ENCODE measurements at regions not wholly inside any gene's neighbourhood (a gene's known extent, or its start where the extent isn't known, plus 50 kb on each side); places are given as distances from the start of the nearest gene placed in this dataset.
"Not testable (repeated sequence)": the region's sequence is repeated elsewhere in the genome, so short reads cannot be mapped to it uniquely, and the experiment has no call there.

GRCh38 chr4:132332932-132333723 lies 816.0 kb upstream of the PCDH10 start:
- DNase-seq (ENCODE audit: low spot score in 2 of 2): no peak
- no peak overlapping the region for H3K4me3 ChIP-seq (ENCODE audit: low read depth, poor library complexity, severe bottlenecking)
- intact Hi-C loops (cut with DNase I; ENCODE audit: low total_unique reads): no loop called here
- WGBS, 2 donors: 83 to 87% methylated on average over 1 of the region's 1 CpG
- no peak for TF ChIP-seq POLR2A (IDR thresholded peaks at IDR 0.05)
- no peak for TF ChIP-seq CTCF (IDR thresholded peaks at IDR 0.05)

GRCh38 chr4:132333724-132334047 lies 815.4 kb upstream of the PCDH10 start:
- 68 to 69% methylated on average over 1 of the region's 1 CpG for WGBS, 2 donors

GRCh38 chr4:132334081-132334480 lies 815.0 kb upstream of the PCDH10 start:
- no peak for DNase-seq (ENCODE audit: low spot score in 2 of 2)
- H3K4me3 ChIP-seq (ENCODE audit: low read depth, poor library complexity, severe bottlenecking): no peak overlapping the region
- no peak for TF ChIP-seq CTCF (IDR thresholded peaks at IDR 0.05)
- no peak for TF ChIP-seq POLR2A (IDR thresholded peaks at IDR 0.05)
- intact Hi-C loops (cut with DNase I; ENCODE audit: low total_unique reads): no loop called here
- WGBS, 2 donors: 28 to 58% methylated on average over 3 of the region's 3 CpGs

More at GRCh38 chr4:132333724-132334047, 815.4 kb upstream of the PCDH10 start:
- TF ChIP-seq POLR2A (IDR thresholded peaks at IDR 0.05): no peak
- TF ChIP-seq CTCF (IDR thresholded peaks at IDR 0.05): no peak
- no peak overlapping the region for H3K4me3 ChIP-seq (ENCODE audit: low read depth, poor library complexity, severe bottlenecking)
- intact Hi-C loops (cut with DNase I; ENCODE audit: low total_unique reads): no loop called here
- DNase-seq (ENCODE audit: low spot score in 2 of 2): no peak

- DNase-seq (ENCODE audit: low spot score in 2 of 2): no peak
- 94% methylated on average over 15 to 30 of the region's 32 CpGs for WGBS, 2 donors
- intact Hi-C loops (cut with DNase I; ENCODE audit: low total_unique reads): no loop called here
- TF ChIP-seq CTCF (IDR thresholded peaks at IDR 0.05): no peak
- no peak for TF ChIP-seq POLR2A (IDR thresholded peaks at IDR 0.05)
- no peak overlapping the region for H3K4me3 ChIP-seq (ENCODE audit: low read depth, poor library complexity, severe bottlenecking)
These were observed 803.9 kb upstream of the PCDH10 start for GRCh38 chr4:132344924-132345828.

GRCh38 chr4:132346016-132346415 lies 803.1 kb upstream of the PCDH10 start:
- WGBS, 2 donors: 87 to 88% methylated on average over 1 of the region's 1 CpG
- intact Hi-C loops (cut with DNase I; ENCODE audit: low total_unique reads): no loop called here
- no peak for TF ChIP-seq CTCF (IDR thresholded peaks at IDR 0.05)
- no peak for TF ChIP-seq POLR2A (IDR thresholded peaks at IDR 0.05)
- DNase-seq (ENCODE audit: low spot score in 2 of 2): no peak
- no peak overlapping the region for H3K4me3 ChIP-seq (ENCODE audit: low read depth, poor library complexity, severe bottlenecking)

- 60 to 76% methylated on average over 3 of the region's 3 CpGs for whole genome bisulfite sequencing, 2 donors
- DNase-seq (ENCODE audit: low spot score in 2 of 2); H3K4me3 ChIP-seq (ENCODE audit: low read depth, poor library complexity, severe bottlenecking); intact Hi-C loops (cut with DNase I; ENCODE audit: low total_unique reads): not testable (repeated sequence)
These were observed 797.5 kb upstream of the PCDH10 start for GRCh38 chr4:132351606-132352005.

Data from lower leg skin (tissue), 4 donors.